Liver (tissue), 3 donors: ENCODE measurements at regions not wholly inside any gene's neighbourhood (a gene's known extent, or its start where the extent isn't known, plus 50 kb on each side); places are given as distances from the start of the nearest gene placed in this dataset.

Experiments used
- EGR1 ChIP-seq, 2 donors: IDR thresholded peaks; 2 replicates each; pipeline ENCODE4 v1.6.1; 2016 to 2018; ENCODE audit warnings: antibody characterized with exemption in 2 of 2, low read depth in 2 of 2
- GABPA ChIP-seq, 2 donors: IDR thresholded peaks in 1 of 2; conservative IDR thresholded peaks in 1 of 2; 2 replicates each; pipeline ENCODE4 v1.6.1; 2016; ENCODE audit warnings: antibody characterized with exemption in 2 of 2, mild to moderate bottlenecking in 1 of 2, moderate library complexity in 1 of 2
- RAD21 ChIP-seq, 2 donors: IDR thresholded peaks; 2 replicates each; pipeline ENCODE4 v1.6.1; 2016; ENCODE audit warnings: antibody characterized with exemption in 2 of 2, mild to moderate bottlenecking in 2 of 2
- YY1 ChIP-seq: IDR thresholded peaks from 2 replicates; pipeline ENCODE4 v1.6.1; 2016; ENCODE audit warnings: antibody characterized with exemption, mild to moderate bottlenecking
- TF ChIP-seq, protein P1 (sequence below): fragments of 150-350 bp; IDR thresholded peaks from 2 replicates; pipeline ENCODE4 v1.5.1; 2017; ENCODE audit warnings: improper control_type of control experiment, low read depth, low read length; ENCODE audit not compliant: missing input control
- donor health status: healthy.
- donor health status: healthy.

DNA sequence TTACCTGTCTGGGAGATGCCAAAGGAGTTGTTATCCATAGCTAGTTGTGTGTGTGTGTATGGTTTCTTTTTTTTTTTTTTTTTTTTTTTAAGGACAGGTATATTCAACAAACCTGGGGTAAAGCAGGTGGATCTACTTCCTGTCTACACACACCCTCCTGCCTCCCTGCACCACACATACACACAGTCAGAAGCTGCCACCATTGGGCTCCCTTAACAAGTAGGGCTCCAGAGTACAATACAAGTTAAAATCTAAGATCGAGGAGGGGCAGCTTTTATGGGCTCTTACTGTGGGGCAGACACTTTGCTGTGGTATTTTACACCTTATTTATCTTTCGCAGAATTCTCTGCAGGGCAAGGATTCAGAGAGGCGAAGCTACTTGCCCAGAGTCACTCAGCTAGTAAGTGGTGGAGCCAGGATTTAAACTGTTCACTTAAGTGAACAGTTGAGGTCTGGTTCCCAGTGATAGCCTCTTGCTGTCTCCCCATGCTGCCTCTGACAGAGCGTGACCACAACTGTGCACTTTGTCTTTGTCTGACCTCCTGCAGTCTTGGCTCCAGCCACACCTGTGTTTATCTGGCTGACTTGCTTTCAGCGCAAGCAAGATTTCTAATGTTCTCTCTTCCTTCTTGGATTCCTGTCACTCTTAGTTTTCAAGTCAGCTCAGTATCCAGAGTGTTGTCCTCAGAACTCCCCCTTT, 135.0 kb downstream of the CSNK2A3 start:
- TF ChIP-seq YY1: no peak
- TF ChIP-seq RAD21 (IDR thresholded peaks at IDR 0.05): no peak
- TF ChIP-seq EGR1 (IDR thresholded peaks at IDR 0.05; ENCODE audit: low read depth in 2 of 2): no peak
- TF ChIP-seq, protein P1, sequence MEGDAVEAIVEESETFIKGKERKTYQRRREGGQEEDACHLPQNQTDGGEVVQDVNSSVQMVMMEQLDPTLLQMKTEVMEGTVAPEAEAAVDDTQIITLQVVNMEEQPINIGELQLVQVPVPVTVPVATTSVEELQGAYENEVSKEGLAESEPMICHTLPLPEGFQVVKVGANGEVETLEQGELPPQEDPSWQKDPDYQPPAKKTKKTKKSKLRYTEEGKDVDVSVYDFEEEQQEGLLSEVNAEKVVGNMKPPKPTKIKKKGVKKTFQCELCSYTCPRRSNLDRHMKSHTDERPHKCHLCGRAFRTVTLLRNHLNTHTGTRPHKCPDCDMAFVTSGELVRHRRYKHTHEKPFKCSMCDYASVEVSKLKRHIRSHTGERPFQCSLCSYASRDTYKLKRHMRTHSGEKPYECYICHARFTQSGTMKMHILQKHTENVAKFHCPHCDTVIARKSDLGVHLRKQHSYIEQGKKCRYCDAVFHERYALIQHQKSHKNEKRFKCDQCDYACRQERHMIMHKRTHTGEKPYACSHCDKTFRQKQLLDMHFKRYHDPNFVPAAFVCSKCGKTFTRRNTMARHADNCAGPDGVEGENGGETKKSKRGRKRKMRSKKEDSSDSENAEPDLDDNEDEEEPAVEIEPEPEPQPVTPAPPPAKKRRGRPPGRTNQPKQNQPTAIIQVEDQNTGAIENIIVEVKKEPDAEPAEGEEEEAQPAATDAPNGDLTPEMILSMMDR: no peak
- no peak for TF ChIP-seq GABPA (IDR thresholded peaks at IDR 0.05 in 1 of 2, conservative IDR thresholded peaks at IDR 0.05 in 1 of 2)
